HG02840 (cell line): ENCODE measurements at regions not wholly inside any gene's neighbourhood (a gene's known extent, or its start where the extent isn't known, plus 50 kb on each side); places are given as distances from the start of the nearest gene placed in this dataset.

Experiments
- ATAC-seq: cut with Tn5 transposase; IDR thresholded peaks from one replicate; pipeline ENCODE4 v1.9.1; 2021; ENCODE audit warnings: mild to moderate bottlenecking, moderate library complexity, moderate number of reproducible peaks; ENCODE audit not compliant: unreplicated experiment, low FRiP score

DNA sequence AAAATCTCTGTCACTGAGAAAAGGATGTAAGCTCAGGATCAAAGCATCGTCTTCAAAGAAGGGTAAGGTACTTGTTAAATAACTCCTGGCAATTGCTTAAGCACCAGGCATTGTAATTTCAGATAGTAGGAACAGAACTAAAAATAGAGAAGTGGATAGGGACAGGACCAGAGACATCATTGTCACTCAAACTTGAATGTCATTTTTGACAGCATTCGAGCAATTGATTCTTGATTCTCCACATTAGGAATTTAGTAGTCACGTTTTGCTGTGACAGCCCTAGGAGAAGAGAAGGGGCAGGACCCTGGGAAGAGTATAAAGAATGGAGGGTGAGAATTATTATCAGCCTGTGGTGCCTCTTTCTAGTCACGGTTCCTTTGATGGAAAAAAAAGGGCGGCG, 50.1 kb upstream of the BACH2 start:
- ATAC-seq, result no peak
